ENCODE measurements at regions not wholly inside any gene's neighbourhood (a gene's known extent, or its start where the extent isn't known, plus 50 kb on each side); places are given as distances from the start of the nearest gene placed in this dataset.

- no peak for TF ChIP-seq CTCF (IDR thresholded peaks at IDR 0.05)
- H3K9me3 ChIP-seq: no peaks in the 10 kb centered on the region
- no peak for ATAC-seq (ENCODE audit: insufficient number of reproducible peaks, low FRiP score, low read depth)
- H3K4me1 ChIP-seq (ENCODE audit: control insufficient read depth in 1 of 2, low read depth in 2 of 2): no peaks in the 10 kb centered on the region
- H3K4me3 ChIP-seq: no peak overlapping the region
- no peaks in the 10 kb centered on the region for H3K27me3 ChIP-seq (replicated peaks; ENCODE audit: insufficient read depth)
- H3K27ac ChIP-seq: no peak overlapping the region
- DNase-seq (ENCODE audit: low spot score): no peak
- H3K36me3 ChIP-seq: no peaks in the 10 kb centered on the region
Observed at GRCh38 chr1:83750201-83750600, 248.7 kb downstream of the TTLL7 start.

- Histone ChIP-seq H3K9me3 (no peaks in the 10 kb centered on the region), H3K4me1 (ENCODE audit: control insufficient read depth in 1 of 2, low read depth in 2 of 2) (no peaks in the 10 kb centered on the region), H3K27ac (no peak overlapping the region), H3K36me3 (no peaks in the 10 kb centered on the region), H3K4me3 (no peak overlapping the region), H3K27me3 (replicated peaks; ENCODE audit: insufficient read depth) (no peaks in the 10 kb centered on the region)
- no peak for DNase-seq (ENCODE audit: low spot score)
- ATAC-seq (ENCODE audit: insufficient number of reproducible peaks, low FRiP score, low read depth): no peak
- TF ChIP-seq CTCF (IDR thresholded peaks at IDR 0.05): no peak
Observed at GRCh38 chr1:83747853-83748482, 251.0 kb downstream of the TTLL7 start.

- Histone ChIP-seq H3K9me3 (no peaks in the 10 kb centered on the region), H3K4me1 (ENCODE audit: control insufficient read depth in 1 of 2, low read depth in 2 of 2) (no peaks in the 10 kb centered on the region), H3K4me3 (no peak overlapping the region), H3K27me3 (replicated peaks; ENCODE audit: insufficient read depth) (no peaks in the 10 kb centered on the region), H3K27ac (no peak overlapping the region), H3K36me3 (no peaks in the 10 kb centered on the region)
- DNase-seq (ENCODE audit: low spot score) (no peak), ATAC-seq (ENCODE audit: insufficient number of reproducible peaks, low FRiP score, low read depth) (no peak)
- no peak for TF ChIP-seq CTCF (IDR thresholded peaks at IDR 0.05)
Observed at GRCh38 chr1:83746234-83746633, 252.7 kb downstream of the TTLL7 start.

DNA sequence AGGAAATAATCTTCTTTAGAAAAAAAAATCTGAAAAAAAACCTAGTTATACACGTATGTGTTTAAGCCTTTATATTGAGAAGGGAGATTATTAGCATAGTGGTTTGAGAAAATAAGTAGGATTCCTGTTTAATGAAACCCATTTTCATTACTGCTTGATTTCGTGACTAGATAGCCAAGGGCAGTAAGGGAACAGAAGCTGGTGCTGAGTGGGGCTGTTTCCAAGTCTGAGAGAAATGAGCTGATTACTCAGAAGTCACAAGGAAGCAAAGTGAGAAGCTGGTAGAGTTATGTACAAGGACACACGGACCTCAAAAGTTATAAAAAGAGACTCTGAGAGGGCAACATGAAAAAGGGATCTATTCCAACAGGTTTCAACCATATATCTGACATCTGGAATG lies 256.5 kb downstream of the TTLL7 start:
- H3K4me3 ChIP-seq: no peak overlapping the region
- no peak overlapping the region for H3K27ac ChIP-seq
- no peak for ATAC-seq (ENCODE audit: insufficient number of reproducible peaks, low FRiP score, low read depth)

GRCh38 chr1:83741770-83742169 lies 257.2 kb downstream of the TTLL7 start:
- Histone ChIP-seq H3K27me3 (replicated peaks; ENCODE audit: insufficient read depth) (no peaks in the 10 kb centered on the region), H3K27ac (no peak overlapping the region), H3K9me3 (no peaks in the 10 kb centered on the region), H3K4me1 (ENCODE audit: control insufficient read depth in 1 of 2, low read depth in 2 of 2) (no peaks in the 10 kb centered on the region), H3K4me3 (no peak overlapping the region), H3K36me3 (no peaks in the 10 kb centered on the region)
- ATAC-seq (ENCODE audit: insufficient number of reproducible peaks, low FRiP score, low read depth) (no peak), DNase-seq (ENCODE audit: low spot score) (no peak)
- TF ChIP-seq CTCF (IDR thresholded peaks at IDR 0.05): no peak

More for the DNA sequence above, 256.5 kb downstream of the TTLL7 start:
- DNase-seq (ENCODE audit: low spot score): no peak
- no peaks in the 10 kb centered on the region for H3K4me1 ChIP-seq (ENCODE audit: control insufficient read depth in 1 of 2, low read depth in 2 of 2)
- H3K9me3 ChIP-seq: no peaks in the 10 kb centered on the region
- no peaks in the 10 kb centered on the region for H3K27me3 ChIP-seq (replicated peaks; ENCODE audit: insufficient read depth)
- TF ChIP-seq CTCF (IDR thresholded peaks at IDR 0.05): no peak
- H3K36me3 ChIP-seq: no peaks in the 10 kb centered on the region

Data from thoracic aorta (tissue), 2 donors.